GM13976 (cell line): ENCODE measurements at regions not wholly inside any gene's neighbourhood (a gene's known extent, or its start where the extent isn't known, plus 50 kb on each side); places are given as distances from the start of the nearest gene placed in this dataset.

Experiments used
- DNase-seq: peaks from one replicate; pipeline ENCODE4 v3.0.0; 2012; ENCODE audit warnings: low spot score
- in situ Hi-C: fragments of 300-500 bp; cut with MboI; formaldehyde crosslinking; loops from one replicate; pipeline ENCODE4 v1.12.0; 2022; ENCODE audit warnings: low sequenced_read_pairs, mixed read lengths, inconsistent platforms; ENCODE audit not compliant: unreplicated experiment
- TF ChIP-seq, protein P1 (sequence below): IDR thresholded peaks from 2 replicates; pipeline ENCODE4 v1.5.1; 2012; ENCODE audit warnings: borderline replicate concordance, mild to moderate bottlenecking; ENCODE audit not compliant: insufficient read depth; ENCODE audit errors: extremely low read depth, missing control alignments, control extremely low read depth

DNA sequence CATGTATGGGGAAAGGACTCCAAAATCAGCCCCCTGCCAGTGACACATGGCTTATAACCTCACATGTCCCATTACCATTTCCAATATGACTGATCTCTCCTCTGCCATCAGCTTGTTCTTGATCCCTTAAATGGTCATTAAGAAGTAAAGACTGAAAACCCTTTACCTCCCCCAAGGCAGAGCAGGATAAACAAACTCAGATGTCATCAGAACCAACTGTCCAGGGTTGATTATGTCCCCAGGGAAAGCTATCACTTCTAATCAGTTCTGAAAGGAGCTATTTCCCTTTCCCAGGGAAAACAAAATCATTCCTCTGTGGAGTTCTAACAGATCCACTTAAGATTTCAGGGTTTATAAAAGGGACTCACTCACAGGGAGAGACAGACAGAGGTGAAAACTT is 350.9 kb downstream of the SUCLA2 start:
- in situ Hi-C loops: no loop called here
- no peak for DNase-seq
- TF ChIP-seq, protein P1, sequence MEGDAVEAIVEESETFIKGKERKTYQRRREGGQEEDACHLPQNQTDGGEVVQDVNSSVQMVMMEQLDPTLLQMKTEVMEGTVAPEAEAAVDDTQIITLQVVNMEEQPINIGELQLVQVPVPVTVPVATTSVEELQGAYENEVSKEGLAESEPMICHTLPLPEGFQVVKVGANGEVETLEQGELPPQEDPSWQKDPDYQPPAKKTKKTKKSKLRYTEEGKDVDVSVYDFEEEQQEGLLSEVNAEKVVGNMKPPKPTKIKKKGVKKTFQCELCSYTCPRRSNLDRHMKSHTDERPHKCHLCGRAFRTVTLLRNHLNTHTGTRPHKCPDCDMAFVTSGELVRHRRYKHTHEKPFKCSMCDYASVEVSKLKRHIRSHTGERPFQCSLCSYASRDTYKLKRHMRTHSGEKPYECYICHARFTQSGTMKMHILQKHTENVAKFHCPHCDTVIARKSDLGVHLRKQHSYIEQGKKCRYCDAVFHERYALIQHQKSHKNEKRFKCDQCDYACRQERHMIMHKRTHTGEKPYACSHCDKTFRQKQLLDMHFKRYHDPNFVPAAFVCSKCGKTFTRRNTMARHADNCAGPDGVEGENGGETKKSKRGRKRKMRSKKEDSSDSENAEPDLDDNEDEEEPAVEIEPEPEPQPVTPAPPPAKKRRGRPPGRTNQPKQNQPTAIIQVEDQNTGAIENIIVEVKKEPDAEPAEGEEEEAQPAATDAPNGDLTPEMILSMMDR: no peak

DNA sequence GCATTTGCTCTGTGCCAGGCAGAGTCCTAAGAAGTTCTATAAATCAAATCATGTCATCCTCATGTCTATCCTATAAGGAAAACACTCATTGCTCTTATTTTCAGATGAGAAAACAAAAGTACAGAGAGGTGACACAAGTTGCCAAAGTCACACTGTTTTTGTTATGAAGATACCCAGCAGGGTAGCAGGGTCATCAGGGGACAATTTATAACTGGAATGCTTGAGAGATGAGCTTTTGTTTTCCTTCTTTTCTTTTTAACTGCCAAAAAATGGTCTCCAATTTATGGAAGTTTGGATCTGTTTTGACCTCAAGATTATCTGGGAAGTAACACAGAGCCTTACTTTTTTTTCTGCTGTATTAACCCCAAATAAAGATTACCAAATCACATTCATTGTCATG is 354.1 kb downstream of the SUCLA2 start:
- TF ChIP-seq, protein P1: no peak
- in situ Hi-C loops: no loop called here
- DNase-seq: no peak

DNA sequence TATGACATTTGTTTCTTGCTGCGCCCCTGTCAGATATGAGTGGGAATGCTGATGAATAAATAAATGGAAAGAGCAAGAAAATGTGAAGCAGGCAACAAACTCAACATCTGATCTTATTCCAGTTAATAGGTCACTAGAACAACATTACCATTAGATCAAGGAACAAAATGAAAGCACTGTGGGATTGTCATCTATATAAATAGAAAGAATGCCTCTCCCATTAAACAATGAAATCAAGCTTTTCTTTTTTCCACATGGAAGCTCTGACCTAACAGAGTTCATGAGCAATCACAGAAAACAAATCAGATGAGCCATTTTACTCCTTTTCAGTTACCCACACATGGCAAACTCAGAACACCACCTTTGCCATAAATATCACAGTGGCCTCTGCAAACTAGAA is 354.8 kb downstream of the SUCLA2 start:
- in situ Hi-C loops: no loop called here
- no peak for DNase-seq
- TF ChIP-seq, protein P1: no peak

DNA sequence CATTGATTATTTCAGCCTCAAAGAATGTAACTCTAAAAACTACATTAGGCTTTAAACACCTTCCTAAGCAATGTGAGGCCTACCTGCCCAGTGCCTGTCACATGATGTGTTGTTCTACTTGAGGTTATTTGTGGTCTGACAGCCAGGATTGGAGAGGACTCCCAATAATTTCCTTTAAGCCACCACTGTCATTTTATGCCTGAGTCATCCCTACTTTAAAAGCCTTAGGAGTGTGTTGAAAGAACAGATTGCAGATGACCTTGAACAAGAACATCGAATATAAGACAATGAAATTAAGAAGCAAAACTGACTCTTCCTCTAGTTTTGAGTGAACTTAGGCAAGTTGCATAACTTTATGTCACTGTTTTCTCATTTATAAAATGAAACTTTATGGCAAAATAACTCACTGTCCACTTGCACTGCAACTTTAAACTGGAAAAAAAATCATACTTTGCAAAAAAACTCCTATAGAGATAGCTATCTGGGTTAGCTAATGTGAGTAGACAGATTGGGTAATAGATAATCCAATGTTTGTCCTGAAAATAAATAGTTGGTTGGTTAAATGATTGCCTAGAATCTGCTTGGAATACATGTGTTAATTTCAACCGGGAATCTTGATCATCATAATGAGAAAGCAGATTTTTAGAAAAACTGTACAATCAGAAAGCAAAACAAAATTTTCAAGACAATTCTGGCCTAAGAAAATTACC is 361.2 kb downstream of the SUCLA2 start:
- DNase-seq: no peak
- in situ Hi-C loops: no loop called here
- TF ChIP-seq, protein P1: no peak

DNA sequence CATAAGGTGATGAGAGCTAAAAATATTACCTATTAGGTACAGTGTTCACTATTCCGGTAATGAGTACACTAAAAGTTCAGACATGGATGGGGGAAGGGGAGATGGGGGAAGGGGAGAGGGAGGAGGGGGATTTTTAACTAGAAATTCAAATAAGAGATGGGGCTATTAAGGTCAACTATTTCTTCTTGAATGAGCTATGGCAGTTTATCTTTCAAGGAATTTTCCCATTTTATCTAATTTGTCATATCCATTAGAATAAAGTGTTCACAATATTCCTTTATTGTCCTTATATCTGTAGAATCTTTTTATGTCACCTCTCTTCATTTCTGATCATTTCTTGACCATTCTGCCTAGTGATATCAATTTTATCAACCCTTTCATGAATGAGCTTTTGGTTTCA is 362.4 kb downstream of the SUCLA2 start:
- no peak for DNase-seq
- in situ Hi-C loops: no loop called here
- TF ChIP-seq, protein P1: no peak

DNA sequence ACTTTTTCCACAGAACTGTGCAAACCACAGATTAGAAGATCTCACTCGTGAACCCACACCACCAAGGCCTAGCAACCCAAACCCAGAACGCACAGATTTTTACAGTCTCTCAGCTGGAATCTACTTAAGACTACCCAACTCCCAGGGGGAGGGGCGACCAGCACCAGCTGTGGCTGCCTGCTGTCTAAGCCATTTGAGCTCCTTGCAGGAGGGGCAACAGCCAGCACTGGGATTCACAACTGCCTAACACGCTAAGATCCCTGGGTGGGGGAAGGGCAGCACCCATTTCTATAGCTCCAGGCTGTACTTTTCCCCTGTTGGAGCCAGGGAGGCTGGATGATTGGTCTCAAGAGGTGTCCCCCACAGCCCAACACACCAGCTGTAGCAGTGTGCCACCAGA is 368.8 kb downstream of the SUCLA2 start:
- in situ Hi-C loops: no loop called here
- DNase-seq: no peak
- TF ChIP-seq, protein P1: no peak

DNA sequence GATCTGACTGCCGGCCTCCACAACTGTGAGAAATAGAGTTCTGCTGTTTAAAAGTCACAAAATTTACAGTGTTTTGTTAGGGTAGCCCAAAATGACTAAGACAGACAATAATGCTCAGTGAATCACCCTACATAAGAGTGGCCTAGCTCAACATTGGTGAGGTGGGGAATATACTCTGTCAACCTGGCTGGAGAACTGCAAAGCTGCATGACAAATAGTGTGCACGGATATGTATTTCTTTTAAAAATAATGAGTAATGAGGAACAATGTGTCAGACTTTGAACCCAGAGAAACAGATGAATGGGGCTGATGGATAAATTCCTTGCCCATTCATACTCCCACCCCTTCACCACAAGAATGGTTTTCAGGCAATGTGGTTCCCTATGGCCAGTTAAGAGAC is 372.4 kb downstream of the SUCLA2 start:
- no peak for DNase-seq
- in situ Hi-C loops: no loop called here
- TF ChIP-seq, protein P1: no peak
